HG02610 (cell line): ENCODE measurements at regions not wholly inside any gene's neighbourhood (a gene's known extent, or its start where the extent isn't known, plus 50 kb on each side); places are given as distances from the start of the nearest gene placed in this dataset.
"Not testable (repeated sequence)": the region's sequence is repeated elsewhere in the genome, so short reads cannot be mapped to it uniquely, and the experiment has no call there.

Source experiments
- ATAC-seq: cut with Tn5 transposase; IDR thresholded peaks from one replicate; pipeline ENCODE4 v1.9.1; 2021; ENCODE audit warnings: mild to moderate bottlenecking, moderate library complexity; ENCODE audit not compliant: unreplicated experiment

- ATAC-seq: no peak
Observed at GRCh38 chr10:107546284-107546683, 381.8 kb upstream of the SORCS1 start.

GRCh38 chr10:107545717-107546116 is 381.2 kb upstream of the SORCS1 start:
- ATAC-seq: no peak

- ATAC-seq: no peak
Observed at GRCh38 chr10:107544706-107545520, 380.4 kb upstream of the SORCS1 start.

- ATAC-seq: no peak
Observed at GRCh38 chr10:107542607-107543006, 378.1 kb upstream of the SORCS1 start.

- ATAC-seq: no peak
Observed at GRCh38 chr10:107542016-107542415, 377.5 kb upstream of the SORCS1 start.

GRCh38 chr10:107540981-107541380 is 376.5 kb upstream of the SORCS1 start:
- no peak for ATAC-seq

GRCh38 chr10:107529350-107529749 is 364.8 kb upstream of the SORCS1 start:
- no peak for ATAC-seq

- no peak for ATAC-seq
Observed at GRCh38 chr10:107520348-107520747, 355.8 kb upstream of the SORCS1 start.

- no peak for ATAC-seq
Observed at GRCh38 chr10:107517811-107518210, 353.3 kb upstream of the SORCS1 start.

GRCh38 chr10:107516349-107516748 is 351.8 kb upstream of the SORCS1 start:
- ATAC-seq: no peak

GRCh38 chr10:107504011-107504410 is 339.5 kb upstream of the SORCS1 start:
- not testable (repeated sequence) for ATAC-seq

- no peak for ATAC-seq
Observed at GRCh38 chr10:107502229-107502985, 337.9 kb upstream of the SORCS1 start.

- ATAC-seq: no peak
Observed at GRCh38 chr10:107498983-107499382, 334.5 kb upstream of the SORCS1 start.

GRCh38 chr10:107497024-107497423 is 332.5 kb upstream of the SORCS1 start:
- no peak for ATAC-seq

GRCh38 chr10:107496594-107496993 is 332.1 kb upstream of the SORCS1 start:
- ATAC-seq: no peak

GRCh38 chr10:107492389-107492788 is 327.9 kb upstream of the SORCS1 start:
- no peak for ATAC-seq

- ATAC-seq: no peak
Observed at GRCh38 chr10:107490389-107490788, 325.9 kb upstream of the SORCS1 start.

- no peak for ATAC-seq
Observed at GRCh38 chr10:107487284-107487683, 322.8 kb upstream of the SORCS1 start.

GRCh38 chr10:107485019-107485418 is 320.5 kb upstream of the SORCS1 start:
- no peak for ATAC-seq

- ATAC-seq: no peak
Observed at GRCh38 chr10:107481881-107482280, 317.4 kb upstream of the SORCS1 start.

- no peak for ATAC-seq
Observed at GRCh38 chr10:107481224-107481623, 316.7 kb upstream of the SORCS1 start.

GRCh38 chr10:107480781-107481180 is 316.3 kb upstream of the SORCS1 start:
- no peak for ATAC-seq
